ENCODE measurements at regions not wholly inside any gene's neighbourhood (a gene's known extent, or its start where the extent isn't known, plus 50 kb on each side); places are given as distances from the start of the nearest gene placed in this dataset.

- Histone ChIP-seq H3K36me3 (ENCODE audit: control insufficient read depth, insufficient read depth, low read length) (no peaks in the 10 kb centered on the region), H3K4me3 (ENCODE audit: low read depth, low read length) (peak overlapping the region; percentile 22), H3K27me3 (ENCODE audit: control insufficient read depth, insufficient read depth, low read length) (no peaks in the 10 kb centered on the region), H3K79me2 (no peaks in the 10 kb centered on the region), H2AFZ (peak overlapping the region; percentile 48), H3K4me2 (ENCODE audit: low read length) (peak overlapping the region; percentile 7), H3K27ac (no peak overlapping the region), H3K9ac (no peak overlapping the region), H3K9me3 (ENCODE audit: control insufficient read depth, low read length) (no peaks in the 10 kb centered on the region), H3K4me1 (no peaks in the 10 kb centered on the region)
- no peak for TF ChIP-seq CTCF (IDR thresholded peaks at IDR 0.05)
Observed at GRCh38 chr9:89234205-89235067, 55.8 kb upstream of the SHC3 start.

- Histone ChIP-seq H3K79me2 (no peaks in the 10 kb centered on the region), H3K27me3 (ENCODE audit: control insufficient read depth, insufficient read depth, low read length) (no peaks in the 10 kb centered on the region), H3K27ac (no peak overlapping the region), H3K4me3 (ENCODE audit: low read depth, low read length) (no peak overlapping the region), H3K9ac (no peak overlapping the region), H3K4me1 (no peaks in the 10 kb centered on the region), H3K9me3 (ENCODE audit: control insufficient read depth, low read length) (no peaks in the 10 kb centered on the region), H3K4me2 (ENCODE audit: low read length) (no peak overlapping the region), H2AFZ (no peak overlapping the region), H3K36me3 (ENCODE audit: control insufficient read depth, insufficient read depth, low read length) (no peaks in the 10 kb centered on the region)
- no peak for TF ChIP-seq CTCF (IDR thresholded peaks at IDR 0.05)
Observed at GRCh38 chr9:89236955-89237573, 58.4 kb upstream of the SHC3 start.

- Histone ChIP-seq H3K9ac (no peak overlapping the region), H3K27me3 (ENCODE audit: control insufficient read depth, insufficient read depth, low read length) (no peaks in the 10 kb centered on the region), H3K4me3 (ENCODE audit: low read depth, low read length) (no peak overlapping the region), H2AFZ (no peak overlapping the region), H3K36me3 (ENCODE audit: control insufficient read depth, insufficient read depth, low read length) (no peaks in the 10 kb centered on the region), H3K27ac (no peak overlapping the region), H3K4me1 (no peaks in the 10 kb centered on the region), H3K4me2 (ENCODE audit: low read length) (no peak overlapping the region), H3K9me3 (ENCODE audit: control insufficient read depth, low read length) (no peaks in the 10 kb centered on the region), H3K79me2 (no peaks in the 10 kb centered on the region)
- TF ChIP-seq CTCF (IDR thresholded peaks at IDR 0.05): no peak
Observed at GRCh38 chr9:89238424-89238823, 59.8 kb upstream of the SHC3 start.

- no peaks in the 10 kb centered on the region for H3K36me3 ChIP-seq (ENCODE audit: control insufficient read depth, insufficient read depth, low read length)
- no peak overlapping the region for H3K9ac ChIP-seq
- no peaks in the 10 kb centered on the region for H3K79me2 ChIP-seq
- H3K9me3 ChIP-seq (ENCODE audit: control insufficient read depth, low read length): no peaks in the 10 kb centered on the region
- no peak overlapping the region for H2AFZ ChIP-seq
- no peak for TF ChIP-seq CTCF (IDR thresholded peaks at IDR 0.05)
- no peaks in the 10 kb centered on the region for H3K27me3 ChIP-seq (ENCODE audit: control insufficient read depth, insufficient read depth, low read length)
- H3K4me2 ChIP-seq (ENCODE audit: low read length): no peak overlapping the region
- no peak overlapping the region for H3K27ac ChIP-seq
- no peak overlapping the region for H3K4me3 ChIP-seq (ENCODE audit: low read depth, low read length)
- no peaks in the 10 kb centered on the region for H3K4me1 ChIP-seq
Observed at GRCh38 chr9:89243296-89244061, 64.9 kb upstream of the SHC3 start.
